ENCODE measurements at regions not wholly inside any gene's neighbourhood (a gene's known extent, or its start where the extent isn't known, plus 50 kb on each side); places are given as distances from the start of the nearest gene placed in this dataset.
"Not testable (repeated sequence)": the region's sequence is repeated elsewhere in the genome, so short reads cannot be mapped to it uniquely, and the experiment has no call there.

DNA sequence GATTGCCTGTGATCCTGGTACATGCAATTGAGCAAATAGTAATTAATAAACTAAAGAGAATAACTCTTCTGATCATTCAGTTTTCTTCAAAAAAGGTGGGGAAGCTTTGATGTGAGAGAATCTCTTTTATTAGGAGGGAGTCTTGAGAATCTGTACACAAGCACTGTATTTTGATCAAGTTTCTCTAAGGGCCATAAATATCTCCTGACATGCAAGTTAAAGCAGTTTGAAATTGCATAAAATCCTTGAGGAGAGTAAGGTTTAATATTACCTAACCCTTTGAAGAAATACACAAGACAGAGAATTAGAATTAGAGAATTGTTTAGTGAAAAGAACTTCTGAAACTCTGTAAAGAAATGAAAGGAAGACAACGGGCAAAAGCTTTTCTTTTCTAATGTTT, 326.9 kb downstream of the FAT4 start:
- TF ChIP-seq EP300 (IDR thresholded peaks at IDR 0.05) (no peak), POLR2A (IDR thresholded peaks at IDR 0.05) (no peak), POLR2AphosphoS5 (IDR thresholded peaks at IDR 0.05) (no peak)
- TF ChIP-seq, protein P1, sequence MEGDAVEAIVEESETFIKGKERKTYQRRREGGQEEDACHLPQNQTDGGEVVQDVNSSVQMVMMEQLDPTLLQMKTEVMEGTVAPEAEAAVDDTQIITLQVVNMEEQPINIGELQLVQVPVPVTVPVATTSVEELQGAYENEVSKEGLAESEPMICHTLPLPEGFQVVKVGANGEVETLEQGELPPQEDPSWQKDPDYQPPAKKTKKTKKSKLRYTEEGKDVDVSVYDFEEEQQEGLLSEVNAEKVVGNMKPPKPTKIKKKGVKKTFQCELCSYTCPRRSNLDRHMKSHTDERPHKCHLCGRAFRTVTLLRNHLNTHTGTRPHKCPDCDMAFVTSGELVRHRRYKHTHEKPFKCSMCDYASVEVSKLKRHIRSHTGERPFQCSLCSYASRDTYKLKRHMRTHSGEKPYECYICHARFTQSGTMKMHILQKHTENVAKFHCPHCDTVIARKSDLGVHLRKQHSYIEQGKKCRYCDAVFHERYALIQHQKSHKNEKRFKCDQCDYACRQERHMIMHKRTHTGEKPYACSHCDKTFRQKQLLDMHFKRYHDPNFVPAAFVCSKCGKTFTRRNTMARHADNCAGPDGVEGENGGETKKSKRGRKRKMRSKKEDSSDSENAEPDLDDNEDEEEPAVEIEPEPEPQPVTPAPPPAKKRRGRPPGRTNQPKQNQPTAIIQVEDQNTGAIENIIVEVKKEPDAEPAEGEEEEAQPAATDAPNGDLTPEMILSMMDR (IDR thresholded peaks at IDR 0.05): no peak
- Histone ChIP-seq H3K27me3 (no peaks in the 10 kb centered on the region), H3K27ac (no peak overlapping the region), H3K4me3 (no peak overlapping the region), H3K4me1 (no peaks in the 10 kb centered on the region), H3K9me3 (no peaks in the 10 kb centered on the region), H3K36me3 (no peaks in the 10 kb centered on the region)
- 33 to 75% methylated on average over 1 of the region's 1 CpG for WGBS, 2 donors (ENCODE audit: low coverage in 1 of 2)
- ATAC-seq: no peak

DNA sequence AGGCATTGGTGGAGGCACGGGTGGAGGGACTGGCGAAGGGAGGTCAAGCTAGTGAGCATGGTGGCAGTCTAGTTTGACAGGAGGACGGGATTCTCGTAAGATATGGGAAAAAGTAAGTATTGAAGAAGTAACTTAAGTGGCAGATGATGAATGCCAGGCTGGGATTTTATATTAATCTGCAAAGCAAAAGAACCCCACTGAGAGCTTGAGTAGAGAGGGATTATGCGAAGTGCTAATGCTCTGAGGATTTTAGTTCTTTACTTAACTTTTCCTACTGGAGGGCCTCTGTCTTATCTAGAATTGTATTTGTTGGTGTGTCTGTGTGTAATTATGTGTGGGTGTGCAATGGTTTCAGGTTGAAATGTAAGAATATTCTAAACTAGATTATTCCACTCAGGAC, 327.9 kb downstream of the FAT4 start:
- no peak for ATAC-seq
- whole genome bisulfite sequencing, 2 donors (ENCODE audit: low coverage in 1 of 2): 80 to 85% methylated on average over 5 of the region's 5 CpGs

DNA sequence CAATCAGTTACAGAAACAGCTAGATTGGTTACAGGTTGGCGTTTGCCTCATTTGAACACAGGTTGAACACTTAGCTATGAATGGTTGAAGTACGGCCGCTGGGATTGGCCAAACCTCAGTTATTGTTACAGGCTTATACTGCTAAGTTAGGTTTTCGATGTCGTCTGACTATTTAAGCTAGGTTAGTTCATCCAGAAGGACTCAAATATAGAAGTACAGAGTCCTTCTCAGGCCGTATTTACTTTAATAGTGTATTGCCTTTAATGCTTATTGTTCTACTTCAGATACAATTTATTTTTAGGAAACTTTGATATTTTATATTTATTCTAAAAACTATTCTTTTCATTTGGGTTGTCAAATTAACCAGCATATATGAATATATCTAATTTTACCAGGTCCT, 334.7 kb downstream of the FAT4 start:
- WGBS, 2 donors (ENCODE audit: low coverage in 1 of 2): 85 to 90% methylated on average over 6 of the region's 6 CpGs
- H3K27me3 ChIP-seq: no peaks in the 10 kb centered on the region
- H3K4me1 ChIP-seq: no peaks in the 10 kb centered on the region
- H3K27ac ChIP-seq: no peak overlapping the region
- no peaks in the 10 kb centered on the region for H3K36me3 ChIP-seq
- TF ChIP-seq POLR2AphosphoS5 (IDR thresholded peaks at IDR 0.05): no peak
- TF ChIP-seq, protein P1 (IDR thresholded peaks at IDR 0.05): no peak
- no peak for TF ChIP-seq EP300 (IDR thresholded peaks at IDR 0.05)
- TF ChIP-seq POLR2A (IDR thresholded peaks at IDR 0.05): no peak
- no peak for ATAC-seq
- no peak overlapping the region for H3K4me3 ChIP-seq
- no peaks in the 10 kb centered on the region for H3K9me3 ChIP-seq

More for the DNA sequence above, 327.9 kb downstream of the FAT4 start:
- Histone ChIP-seq H3K27ac (no peak overlapping the region), H3K27me3 (no peaks in the 10 kb centered on the region), H3K36me3 (no peaks in the 10 kb centered on the region), H3K4me3 (no peak overlapping the region), H3K4me1 (no peaks in the 10 kb centered on the region), H3K9me3 (no peaks in the 10 kb centered on the region)
- TF ChIP-seq POLR2A (IDR thresholded peaks at IDR 0.05) (no peak), POLR2AphosphoS5 (IDR thresholded peaks at IDR 0.05) (no peak), EP300 (IDR thresholded peaks at IDR 0.05) (no peak)
- TF ChIP-seq, protein P1 (IDR thresholded peaks at IDR 0.05): no peak

- no peaks in the 10 kb centered on the region for H3K36me3 ChIP-seq
- no peaks in the 10 kb centered on the region for H3K4me1 ChIP-seq
- TF ChIP-seq, protein P1 (IDR thresholded peaks at IDR 0.05): no peak
- TF ChIP-seq EP300 (IDR thresholded peaks at IDR 0.05) (no peak), POLR2A (IDR thresholded peaks at IDR 0.05) (no peak), POLR2AphosphoS5 (IDR thresholded peaks at IDR 0.05) (no peak)
- ATAC-seq: no peak
- H3K9me3 ChIP-seq: no peaks in the 10 kb centered on the region
- no peak overlapping the region for H3K27ac ChIP-seq
- H3K27me3 ChIP-seq: no peaks in the 10 kb centered on the region
- H3K4me3 ChIP-seq: no peak overlapping the region
These were observed 335.8 kb downstream of the FAT4 start for GRCh38 chr4:125650557-125650956.

DNA sequence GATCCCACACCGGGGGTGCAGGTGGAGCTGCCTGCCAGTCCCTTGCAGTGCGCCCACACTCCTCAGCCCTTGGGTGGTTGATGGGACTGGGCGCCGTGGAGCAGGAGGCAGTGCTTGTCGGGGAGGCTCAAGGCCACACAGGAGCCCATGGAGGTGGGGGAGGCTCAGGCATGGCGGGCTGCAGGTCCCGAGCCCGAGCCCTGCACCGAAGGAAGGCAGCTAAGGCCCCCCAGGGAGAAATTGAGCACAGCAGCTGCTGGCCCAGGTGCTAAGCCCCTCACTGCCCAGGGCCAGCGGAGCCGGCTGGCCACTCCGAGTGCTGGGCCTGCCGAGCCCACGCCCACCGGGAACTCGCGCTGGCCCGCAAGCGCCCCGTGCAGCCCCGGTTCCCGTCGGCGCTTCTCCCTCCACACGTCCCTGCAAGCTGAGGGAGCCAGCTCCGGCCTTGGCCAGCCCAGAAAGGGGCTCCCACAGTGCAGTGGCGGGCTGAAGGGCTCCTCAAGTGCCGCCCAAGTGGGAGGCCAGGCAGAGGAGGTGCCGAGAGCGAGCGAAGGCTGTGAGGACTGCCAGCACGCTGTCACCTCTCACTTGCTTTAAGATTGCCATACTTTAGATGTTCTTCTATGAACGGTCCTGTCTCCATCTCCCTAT, 337.1 kb downstream of the FAT4 start:
- H3K4me3 ChIP-seq, ATAC-seq, H3K36me3 ChIP-seq, H3K27me3 ChIP-seq, H3K27ac ChIP-seq, H3K4me1 ChIP-seq, H3K9me3 ChIP-seq: not testable (repeated sequence)
- WGBS, 2 donors (ENCODE audit: low coverage in 1 of 2): 100% methylated on average over 2 of the region's 33 CpGs; no CpG with 5 or more reads in 1 of the 2 donors
